Hepatocyte (in vitro differentiated cells): ENCODE measurements at regions not wholly inside any gene's neighbourhood (a gene's known extent, or its start where the extent isn't known, plus 50 kb on each side); places are given as distances from the start of the nearest gene placed in this dataset. TPM values are rescaled to one million over a fixed set of nuclear protein-coding genes. Genes with fewer than 3 reads are reported as not detected.
"Not testable (repeated sequence)": the region's sequence is repeated elsewhere in the genome, so short reads cannot be mapped to it uniquely, and the experiment has no call there.

Experiments
- DNase-seq: peaks from one replicate; pipeline ENCODE4 v3.0.0-alpha.2; 2016; ENCODE audit warnings: low spot score
- H2AFZ ChIP-seq: fragments of 200-600 bp; sonication (generic); 2 replicates; pipeline ENCODE4 v1.6.0; 2016; ENCODE audit warnings: antibody characterized with exemption, mild to moderate bottlenecking
- H3K27ac ChIP-seq: fragments of 200-600 bp; sonication (generic); 2 replicates; pipeline ENCODE4 v1.5.1; 2016; ENCODE audit warnings: mild to moderate bottlenecking
- H3K27me3 ChIP-seq: fragments of 200-600 bp; sonication (generic); 2 replicates; pipeline ENCODE4 v1.6.1; 2016
- H3K36me3 ChIP-seq: fragments of 200-600 bp; sonication (generic); replicated peaks from 2 replicates; pipeline ENCODE4 v1.5.1; 2016; ENCODE audit warnings: low read depth; ENCODE audit not compliant: insufficient read depth
- H3K4me1 ChIP-seq: fragments of 200-600 bp; sonication (generic); 2 replicates; pipeline ENCODE4 v1.5.1; 2016; ENCODE audit warnings: mild to moderate bottlenecking, moderate library complexity; ENCODE audit not compliant: insufficient read depth
- H3K4me2 ChIP-seq: fragments of 200-600 bp; sonication (generic); 2 replicates; pipeline ENCODE4 v1.6.0; 2016
- H3K4me3 ChIP-seq: fragments of 200-600 bp; sonication (generic); 2 replicates; pipeline ENCODE4 v1.5.1; 2016; ENCODE audit warnings: mild to moderate bottlenecking
- H3K79me2 ChIP-seq: fragments of 200-600 bp; sonication (generic); 2 replicates; pipeline ENCODE4 v1.6.0; 2017; ENCODE audit warnings: mild to moderate bottlenecking
- H3K9me2 ChIP-seq: fragments of 200-600 bp; sonication (generic); replicated peaks from 2 replicates; pipeline ENCODE4 v1.6.0; 2017; ENCODE audit warnings: mild to moderate bottlenecking; ENCODE audit not compliant: insufficient read depth
- H3K9me3 ChIP-seq: fragments of 200-600 bp; sonication (generic); 2 replicates; pipeline ENCODE4 v1.5.1; 2016; ENCODE audit warnings: low read depth, mild to moderate bottlenecking
- H4K20me1 ChIP-seq: fragments of 200-600 bp; sonication (generic); 2 replicates; pipeline ENCODE4 v1.6.0; 2016; ENCODE audit warnings: mild to moderate bottlenecking; ENCODE audit not compliant: insufficient read depth, poor library complexity, severe bottlenecking
- WGBS: methylation state at CpG from one replicate; pipeline ENCODE4 v1.1.6; 2016; ENCODE audit warnings: low lambda C conversion rate; ENCODE audit errors: missing lambda C conversion rate; 5-methylcytosine and 5-hydroxymethylcytosine counted together
- small RNA-seq: library from RNA; depleted of rRNA; stranded (forward); fragments of <200 nt; gene quantifications from one replicate; pipeline ENCODE3, GENCODE V24; 2014

GRCh38 chr15:30842798-30843472 is 60.8 kb upstream of the FAN1 start:
- not testable (repeated sequence) for H3K27me3 ChIP-seq, H3K27ac ChIP-seq, H3K9me2 ChIP-seq, H3K79me2 ChIP-seq, H3K4me2 ChIP-seq, H3K9me3 ChIP-seq, DNase-seq, H3K36me3 ChIP-seq, H3K4me1 ChIP-seq, H2AFZ ChIP-seq, H4K20me1 ChIP-seq, H3K4me3 ChIP-seq
- 57% methylated on average over 5 of the region's 5 CpGs for WGBS

- not testable (repeated sequence) for H3K27me3 ChIP-seq, DNase-seq, H3K4me2 ChIP-seq, H3K9me2 ChIP-seq, H3K79me2 ChIP-seq, H3K27ac ChIP-seq, H3K36me3 ChIP-seq, H2AFZ ChIP-seq, H3K9me3 ChIP-seq, H4K20me1 ChIP-seq, H3K4me1 ChIP-seq, H3K4me3 ChIP-seq
- 84% methylated on average over 1 of the region's 1 CpG for WGBS
These were observed 58.2 kb upstream of the FAN1 start for GRCh38 chr15:30845536-30845935.

Small RNA genes lying in the stretch of these regions (small RNA-seq; reads per million reads assigned to genes)
- not detected for gene RN7SL82P
